A673 (cell line): ENCODE measurements at regions not wholly inside any gene's neighbourhood (a gene's known extent, or its start where the extent isn't known, plus 50 kb on each side); places are given as distances from the start of the nearest gene placed in this dataset.

Experiments
- BruUV-seq: library from RNA; stranded (reverse); fragments of 400-500 nt; replicated peaks from 2 replicates; lab custom pipeline; 2021; lab: Mats Ljungman, UMichigan
- CTCF ChIA-PET: fragments of 300-600 bp; sonication (Branson Sonifier 250); formaldehyde crosslinking; loops from one replicate; lab custom pipeline; 2022; ENCODE audit warnings: antibody characterized with exemption; lab: Charles Lee
- POLR2A ChIA-PET: fragments of 300-600 bp; sonication (Branson Sonifier 250); formaldehyde crosslinking; loops from one replicate; lab custom pipeline; 2022; ENCODE audit warnings: antibody characterized with exemption; ENCODE audit not compliant: low non-redundant PET; lab: Charles Lee
- DNase-seq: peaks from one replicate; pipeline ENCODE4 v3.0.0-alpha.2; 2015; ENCODE audit warnings: low spot score
- H3K27ac ChIP-seq: fragments of 200-600 bp; sonication (generic); 2 replicates; pipeline ENCODE4 v1.5.1; 2016; ENCODE audit warnings: mixed run types, low read depth, mild to moderate bottlenecking, mixed read lengths, antibody characterized with exemption, low read length; ENCODE audit not compliant: poor library complexity, severe bottlenecking
- H3K27me3 ChIP-seq: fragments of 200-600 bp; sonication (generic); replicated peaks from 2 replicates; pipeline ENCODE4 v1.6.1; 2017; ENCODE audit warnings: mixed run types, low read depth, mild to moderate bottlenecking, mixed read lengths, antibody characterized with exemption, low read length; ENCODE audit not compliant: insufficient read depth, poor library complexity
- H3K36me3 ChIP-seq: fragments of 200-600 bp; sonication (generic); 2 replicates; pipeline ENCODE4 v1.6.1; 2016; ENCODE audit warnings: mixed run types, mild to moderate bottlenecking, mixed read lengths, antibody characterized with exemption, low read length; ENCODE audit not compliant: insufficient read depth, poor library complexity, severe bottlenecking
- H3K4me1 ChIP-seq: fragments of 200-600 bp; sonication (generic); 2 replicates; pipeline ENCODE4 v1.6.1; 2017; ENCODE audit warnings: mixed run types, mild to moderate bottlenecking, mixed read lengths, antibody characterized with exemption, low read length; ENCODE audit not compliant: insufficient read depth, poor library complexity, severe bottlenecking
- H3K4me3 ChIP-seq: fragments of 200-600 bp; sonication (generic); 2 replicates; pipeline ENCODE4 v1.5.1; 2016; ENCODE audit warnings: low read depth, mixed run types, mild to moderate bottlenecking, mixed read lengths, low read length; ENCODE audit not compliant: poor library complexity, severe bottlenecking
- H3K9me3 ChIP-seq: fragments of 200-600 bp; sonication (generic); 2 replicates; pipeline ENCODE4 v1.6.1; 2016; ENCODE audit warnings: mixed run types, low read depth, mild to moderate bottlenecking, mixed read lengths, antibody characterized with exemption, low read length; ENCODE audit not compliant: poor library complexity, severe bottlenecking
- EZH2 ChIP-seq: fragments of 200-600 bp; sonication (generic); IDR thresholded peaks from 2 replicates; pipeline ENCODE4 v1.6.1; 2017; ENCODE audit warnings: borderline replicate concordance, low read depth, mild to moderate bottlenecking, mixed read lengths, antibody characterized with exemption, low read length; ENCODE audit not compliant: poor library complexity, severe bottlenecking
- intact Hi-C: fragments of 100-400 bp; cut with micrococcal nuclease; formaldehyde crosslinking; loops from one replicate; pipeline ENCODE4 v1.10.0; 2022; ENCODE audit not compliant: unreplicated experiment
- TF ChIP-seq, protein P1 (sequence below): fragments of 300-800, 200-600 bp; sonication (generic); conservative IDR thresholded peaks from 2 replicates; pipeline ENCODE4 v1.5.1; 2017; ENCODE audit warnings: low read depth, mild to moderate bottlenecking, antibody characterized with exemption, low read length, moderate library complexity, mixed read lengths

DNA sequence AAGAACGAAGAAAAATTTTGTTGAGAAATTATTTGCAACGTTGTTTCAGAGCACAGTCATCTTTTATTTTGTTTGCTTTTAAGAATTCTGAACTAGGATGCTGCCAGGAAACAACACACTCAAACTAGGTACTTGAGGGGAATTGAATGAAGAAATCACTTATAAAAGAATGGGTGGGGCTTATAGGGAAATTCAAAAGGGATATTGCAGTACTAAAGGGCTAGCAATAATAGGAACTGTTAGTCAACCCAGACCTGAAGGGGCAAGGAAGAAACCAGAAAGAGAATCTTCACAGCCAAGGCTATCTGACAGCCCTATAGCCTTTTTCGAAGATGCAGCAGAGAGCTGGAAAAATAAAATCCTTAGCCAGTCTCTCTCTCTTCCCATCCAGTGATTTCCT lies 179.3 kb downstream of the RPRM start:
- Histone ChIP-seq H3K4me1 (no peaks in the 10 kb centered on the region), H3K9me3 (no peaks in the 10 kb centered on the region), H3K4me3 (no peak overlapping the region), H3K36me3 (no peaks in the 10 kb centered on the region), H3K27ac (no peak overlapping the region), H3K27me3 (no peaks in the 10 kb centered on the region)
- no peak for TF ChIP-seq EZH2
- TF ChIP-seq, protein P1, sequence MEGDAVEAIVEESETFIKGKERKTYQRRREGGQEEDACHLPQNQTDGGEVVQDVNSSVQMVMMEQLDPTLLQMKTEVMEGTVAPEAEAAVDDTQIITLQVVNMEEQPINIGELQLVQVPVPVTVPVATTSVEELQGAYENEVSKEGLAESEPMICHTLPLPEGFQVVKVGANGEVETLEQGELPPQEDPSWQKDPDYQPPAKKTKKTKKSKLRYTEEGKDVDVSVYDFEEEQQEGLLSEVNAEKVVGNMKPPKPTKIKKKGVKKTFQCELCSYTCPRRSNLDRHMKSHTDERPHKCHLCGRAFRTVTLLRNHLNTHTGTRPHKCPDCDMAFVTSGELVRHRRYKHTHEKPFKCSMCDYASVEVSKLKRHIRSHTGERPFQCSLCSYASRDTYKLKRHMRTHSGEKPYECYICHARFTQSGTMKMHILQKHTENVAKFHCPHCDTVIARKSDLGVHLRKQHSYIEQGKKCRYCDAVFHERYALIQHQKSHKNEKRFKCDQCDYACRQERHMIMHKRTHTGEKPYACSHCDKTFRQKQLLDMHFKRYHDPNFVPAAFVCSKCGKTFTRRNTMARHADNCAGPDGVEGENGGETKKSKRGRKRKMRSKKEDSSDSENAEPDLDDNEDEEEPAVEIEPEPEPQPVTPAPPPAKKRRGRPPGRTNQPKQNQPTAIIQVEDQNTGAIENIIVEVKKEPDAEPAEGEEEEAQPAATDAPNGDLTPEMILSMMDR = no peak
- DNase-seq = no peak
- POLR2A ChIA-PET = no interaction called here
- CTCF ChIA-PET = no interaction called here
- intact Hi-C loops = no loop called here
- BruUV-seq = no TSS peak

DNA sequence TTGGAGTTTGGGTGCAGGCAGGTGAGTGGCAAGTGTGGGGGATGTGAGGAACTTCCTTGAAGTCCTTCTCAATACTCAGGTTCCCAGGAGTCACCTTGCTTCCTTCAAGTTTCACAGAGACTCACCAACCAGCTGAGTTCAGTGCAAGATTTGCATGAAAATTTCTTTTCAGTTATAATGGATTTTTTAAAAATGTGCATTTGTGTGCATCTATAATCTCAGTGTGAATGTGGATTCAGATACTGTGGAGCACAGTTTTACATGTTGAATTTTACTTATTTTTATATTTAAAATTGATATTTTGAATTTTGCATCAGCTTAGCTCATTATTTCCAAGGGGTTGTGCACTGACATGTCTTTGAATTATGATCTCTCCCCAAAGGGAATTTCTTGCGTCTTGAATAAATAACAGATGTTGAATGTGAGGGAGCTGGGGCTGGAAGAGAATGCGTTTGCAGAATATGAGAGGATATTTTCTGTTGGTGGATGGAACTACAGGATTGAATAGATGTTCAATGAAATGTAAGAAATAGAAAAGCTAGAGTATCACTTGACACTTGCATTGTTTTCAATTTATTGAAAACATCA lies 184.3 kb downstream of the RPRM start:
- Histone ChIP-seq H3K27me3 (peaks cover 4% of the 10 kb centered on the region), H3K36me3 (no peaks in the 10 kb centered on the region), H3K27ac (no peak overlapping the region), H3K4me1 (no peaks in the 10 kb centered on the region), H3K9me3 (no peaks in the 10 kb centered on the region), H3K4me3 (no peak overlapping the region)
- no TSS peak for BruUV-seq
- POLR2A ChIA-PET = no interaction called here
- TF ChIP-seq, protein P1 = no peak
- TF ChIP-seq EZH2 = no peak
- CTCF ChIA-PET = no interaction called here
- intact Hi-C loops = no loop called here
- no peak for DNase-seq

DNA sequence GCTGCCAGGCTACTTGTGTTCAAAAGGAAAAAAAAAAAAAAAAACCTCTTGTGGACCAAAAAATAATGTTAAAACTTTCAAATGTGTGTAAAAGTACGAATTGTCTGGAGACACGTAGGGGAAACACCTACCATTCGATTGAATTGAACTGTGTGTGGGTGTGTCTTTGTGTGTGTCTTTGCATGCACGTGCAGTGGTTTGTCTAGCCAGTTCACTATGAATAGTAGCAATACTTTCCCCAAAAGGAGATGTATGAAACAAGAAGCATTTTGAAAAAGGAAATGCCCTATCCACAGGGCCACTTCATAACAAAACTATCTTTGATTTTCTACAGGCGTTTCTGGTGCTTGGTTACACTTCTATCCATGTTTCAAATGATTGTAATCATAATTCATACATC lies 186.8 kb downstream of the RPRM start:
- TF ChIP-seq, protein P1 = no peak
- TF ChIP-seq EZH2 = no peak
- H3K36me3 ChIP-seq = no peaks in the 10 kb centered on the region
- ChIA-PET POLR2A (no interaction called here), CTCF (no interaction called here)
- DNase-seq = no peak
- no peak overlapping the region for H3K27ac ChIP-seq
- no peaks in the 10 kb centered on the region for H3K4me1 ChIP-seq
- H3K4me3 ChIP-seq = no peak overlapping the region
- H3K9me3 ChIP-seq = no peaks in the 10 kb centered on the region
- peaks cover 4% of the 10 kb centered on the region for H3K27me3 ChIP-seq
- intact Hi-C loops = no loop called here
- BruUV-seq = no TSS peak
